SU-DHL-6 (cell line): ENCODE measurements at regions not wholly inside any gene's neighbourhood (a gene's known extent, or its start where the extent isn't known, plus 50 kb on each side); places are given as distances from the start of the nearest gene placed in this dataset.

Experiments used
- H2AFZ ChIP-seq: fragments of 200-600 bp; sonication (generic); 2 replicates; pipeline ENCODE4 v1.6.1; 2014; ENCODE audit warnings: low read depth, mild to moderate bottlenecking, moderate library complexity, mixed read lengths, antibody characterized with exemption, low read length; ENCODE audit not compliant: severe bottlenecking
- H3F3A ChIP-seq: fragments of 200-600 bp; shearing (Covaris generic); 2 replicates; pipeline ENCODE4 v1.6.0; 2016; ENCODE audit warnings: antibody characterized with exemption, mild to moderate bottlenecking; ENCODE audit not compliant: insufficient read depth
- H3K27ac ChIP-seq: fragments of 200-600 bp; sonication (generic); 2 replicates; pipeline ENCODE4 v1.5.1; 2016; ENCODE audit warnings: low read depth, mild to moderate bottlenecking, low read length, moderate library complexity, mixed read lengths
- H3K27me3 ChIP-seq: fragments of 200-600 bp; sonication (generic), shearing (Covaris generic); 2 replicates; pipeline ENCODE4 v1.6.0; 2014; ENCODE audit warnings: mild to moderate bottlenecking, low read length
- H3K36me3 ChIP-seq: fragments of 200-600 bp; sonication (generic); 2 replicates; pipeline ENCODE4 v1.6.1; 2014; ENCODE audit warnings: mild to moderate bottlenecking, low read length, mixed read lengths
- H3K4me2 ChIP-seq: fragments of 300-600, 200-600 bp; shearing (Covaris generic), sonication (generic); 2 replicates; pipeline ENCODE4 v1.6.0; 2014; ENCODE audit warnings: low read length, low read depth, mild to moderate bottlenecking; ENCODE audit not compliant: poor library complexity, severe bottlenecking
- H3K4me3 ChIP-seq: fragments of 200-600 bp; sonication (generic); 2 replicates; pipeline ENCODE4 v1.5.1; 2014; ENCODE audit warnings: antibody characterized with exemption, low read length, mild to moderate bottlenecking, mixed read lengths; ENCODE audit not compliant: insufficient read depth, poor library complexity, severe bottlenecking
- H3K79me2 ChIP-seq: fragments of 200-600 bp; sonication (generic); 2 replicates; pipeline ENCODE4 v1.6.1; 2014; ENCODE audit warnings: mild to moderate bottlenecking, low read length, moderate library complexity; ENCODE audit not compliant: insufficient read depth
- H3K9ac ChIP-seq: fragments of 200-600 bp; sonication (generic); 2 replicates; pipeline ENCODE4 v1.7.0; 2014; ENCODE audit warnings: mild to moderate bottlenecking, low read length
- H3K9me2 ChIP-seq: fragments of 200-600 bp; sonication (generic); replicated peaks from 2 replicates; pipeline ENCODE4 v1.6.1; 2014; ENCODE audit warnings: low read length; ENCODE audit not compliant: insufficient read depth
- H3K9me3 ChIP-seq: fragments of 200-600 bp; sonication (generic); 2 replicates; pipeline ENCODE4 v1.6.1; 2014; ENCODE audit warnings: low read length, mixed read lengths; ENCODE audit not compliant: insufficient read depth
- H4K20me1 ChIP-seq: fragments of 200-600 bp; sonication (generic); 2 replicates; pipeline ENCODE4 v1.6.1; 2014; ENCODE audit warnings: low read depth, mild to moderate bottlenecking, antibody characterized with exemption, low read length, moderate library complexity, mixed read lengths
- CTCF ChIP-seq: fragments of 200-600 bp; sonication (generic); IDR thresholded peaks from one replicate; pipeline ENCODE4 v1.5.1; 2017; ENCODE audit warnings: antibody characterized with exemption, mild to moderate bottlenecking, low read length, moderate library complexity; ENCODE audit not compliant: insufficient read depth, poor library complexity, severe bottlenecking
- EZH2phosphoT487 ChIP-seq: fragments of 200-600 bp; sonication (generic), shearing (Covaris generic); conservative IDR thresholded peaks from 2 replicates; pipeline ENCODE4 v1.6.1; 2018; ENCODE audit warnings: mild to moderate bottlenecking, antibody characterized with exemption, low read length, moderate library complexity, mixed read lengths

- H3K9me3 ChIP-seq, result no peaks in the 10 kb centered on the region
- no peaks in the 10 kb centered on the region for H3K79me2 ChIP-seq
- H3K9me2 ChIP-seq, result no peaks in the 10 kb centered on the region
- no peak overlapping the region for H3K4me2 ChIP-seq
- H3K27ac ChIP-seq, result no peak overlapping the region
- no peaks in the 10 kb centered on the region for H3K27me3 ChIP-seq
- no peaks in the 10 kb centered on the region for H3K36me3 ChIP-seq
- H4K20me1 ChIP-seq, result no peaks in the 10 kb centered on the region
- H3F3A ChIP-seq, result no peaks in the 10 kb centered on the region
- no peak overlapping the region for H2AFZ ChIP-seq
- H3K4me3 ChIP-seq, result no peak overlapping the region
- no peak overlapping the region for H3K9ac ChIP-seq
- TF ChIP-seq CTCF (no peak), EZH2phosphoT487 (no peak)
Measured at GRCh38 chr10:78450807-78451485, 417.3 kb downstream of the RPS24 start.

GRCh38 chr10:78451592-78451991 is 417.9 kb downstream of the RPS24 start:
- Histone ChIP-seq H3K9me3 (no peaks in the 10 kb centered on the region), H4K20me1 (no peaks in the 10 kb centered on the region), H3K4me3 (no peak overlapping the region), H2AFZ (no peak overlapping the region), H3K36me3 (no peaks in the 10 kb centered on the region), H3F3A (no peaks in the 10 kb centered on the region), H3K4me2 (no peak overlapping the region), H3K9me2 (no peaks in the 10 kb centered on the region), H3K27ac (no peak overlapping the region), H3K9ac (no peak overlapping the region), H3K27me3 (no peaks in the 10 kb centered on the region), H3K79me2 (no peaks in the 10 kb centered on the region)
- TF ChIP-seq EZH2phosphoT487 (no peak), CTCF (no peak)

DNA sequence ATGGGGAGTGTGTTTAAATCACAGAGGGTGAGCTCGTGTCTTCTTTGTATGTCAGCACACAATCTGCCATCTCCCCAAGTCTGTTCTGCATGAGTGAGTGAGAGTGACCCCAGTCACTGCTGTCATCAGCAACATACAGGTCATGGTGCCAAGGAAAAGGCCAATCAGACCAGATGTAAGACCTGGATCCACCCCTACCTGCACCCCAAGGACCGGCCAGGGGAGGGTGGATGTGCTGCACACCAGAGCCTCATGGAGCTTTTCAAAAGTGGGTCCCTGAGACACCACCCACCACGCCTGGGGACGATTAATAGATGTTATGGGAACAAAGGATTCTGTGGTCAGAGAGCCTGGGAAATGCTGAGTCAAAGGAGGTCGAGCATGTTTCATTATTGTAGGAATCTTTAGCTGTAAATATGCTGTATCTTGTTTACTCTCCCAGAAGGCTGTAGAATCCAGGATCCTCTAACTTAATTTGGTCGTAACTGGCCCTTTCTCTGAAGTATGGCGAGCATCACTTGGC is 420.5 kb downstream of the RPS24 start:
- H3K27ac ChIP-seq, result no peak overlapping the region
- no peak overlapping the region for H3K4me3 ChIP-seq
- no peaks in the 10 kb centered on the region for H3F3A ChIP-seq
- no peak overlapping the region for H2AFZ ChIP-seq
- no peak for TF ChIP-seq EZH2phosphoT487
- no peak for TF ChIP-seq CTCF
- H3K9me3 ChIP-seq, result no peaks in the 10 kb centered on the region
- no peaks in the 10 kb centered on the region for H3K9me2 ChIP-seq
- no peaks in the 10 kb centered on the region for H3K36me3 ChIP-seq
- H3K79me2 ChIP-seq, result no peaks in the 10 kb centered on the region
- no peak overlapping the region for H3K4me2 ChIP-seq
- H3K9ac ChIP-seq, result no peak overlapping the region
- no peaks in the 10 kb centered on the region for H4K20me1 ChIP-seq
- H3K27me3 ChIP-seq, result no peaks in the 10 kb centered on the region
